T-helper 1 cell treated with Interleukin-12 subunit alpha and Interleukin-12 subunit beta and Interleukin-4 antibody, amounts not matched to agents 30 ng/mL and 1 ng/mL, for 36 hours (primary cell): ENCODE measurements at regions not wholly inside any gene's neighbourhood (a gene's known extent, or its start where the extent isn't known, plus 50 kb on each side); places are given as distances from the start of the nearest gene placed in this dataset.
"Not testable (repeated sequence)": the region's sequence is repeated elsewhere in the genome, so short reads cannot be mapped to it uniquely, and the experiment has no call there.

Source experiments
- intact Hi-C: fragments of 100-400 bp; cut with micrococcal nuclease; formaldehyde crosslinking; loops from one replicate; pipeline ENCODE4 v1.15.1; 2024

- intact Hi-C loops = no loop called here
Observed at GRCh38 chr12:73186272-73186671, 914.1 kb downstream of the TRHDE start.

GRCh38 chr12:73187765-73188164, 915.6 kb downstream of the TRHDE start:
- intact Hi-C loops = no loop called here

- intact Hi-C loops = no loop called here
Observed at GRCh38 chr12:73210548-73211204, 938.5 kb downstream of the TRHDE start.

GRCh38 chr12:73220951-73221350, 948.8 kb downstream of the TRHDE start:
- intact Hi-C loops = no loop called here

GRCh38 chr12:73221398-73221797, 949.2 kb downstream of the TRHDE start:
- intact Hi-C loops = no loop called here

- intact Hi-C loops = no loop called here
Observed at GRCh38 chr12:73221836-73222235, 949.7 kb downstream of the TRHDE start.

- intact Hi-C loops = no loop called here
Observed at GRCh38 chr12:73225371-73225937, 953.3 kb downstream of the TRHDE start.

- intact Hi-C loops = no loop called here
Observed at GRCh38 chr12:73225941-73226340, 953.8 kb downstream of the TRHDE start.

- intact Hi-C loops = no loop called here
Observed at GRCh38 chr12:73226593-73226992, 954.4 kb downstream of the TRHDE start.

- intact Hi-C loops = not testable (repeated sequence)
Observed at GRCh38 chr12:73228828-73229227, 956.7 kb downstream of the TRHDE start.

GRCh38 chr12:73235387-73235786, 963.2 kb downstream of the TRHDE start:
- intact Hi-C loops = no loop called here

GRCh38 chr12:73240110-73240509, 967.9 kb downstream of the TRHDE start:
- intact Hi-C loops = no loop called here

- intact Hi-C loops = no loop called here
Observed at GRCh38 chr12:73262788-73263381, 990.7 kb downstream of the TRHDE start.

GRCh38 chr12:73266206-73266605, 994.0 kb downstream of the TRHDE start:
- intact Hi-C loops = no loop called here

GRCh38 chr12:73274976-73275375, 1002.8 kb downstream of the TRHDE start:
- intact Hi-C loops = no loop called here

- intact Hi-C loops = no loop called here
Observed at GRCh38 chr12:73277971-73278370, 1005.8 kb downstream of the TRHDE start.

- intact Hi-C loops = no loop called here
Observed at GRCh38 chr12:73301530-73301929, 1029.4 kb downstream of the TRHDE start.

- intact Hi-C loops = no loop called here
Observed at GRCh38 chr12:73307260-73307659, 1035.1 kb downstream of the TRHDE start.

- intact Hi-C loops = no loop called here
Observed at GRCh38 chr12:73308079-73308478, 1035.9 kb downstream of the TRHDE start.

GRCh38 chr12:73308747-73309146, 1036.6 kb downstream of the TRHDE start:
- intact Hi-C loops = no loop called here

GRCh38 chr12:73321319-73321718, 1049.1 kb downstream of the TRHDE start:
- intact Hi-C loops = no loop called here

GRCh38 chr12:73321776-73322175, 1049.6 kb downstream of the TRHDE start:
- intact Hi-C loops = no loop called here
